ENCODE measurements at regions not wholly inside any gene's neighbourhood (a gene's known extent, or its start where the extent isn't known, plus 50 kb on each side); places are given as distances from the start of the nearest gene placed in this dataset.
"Not testable (repeated sequence)": the region's sequence is repeated elsewhere in the genome, so short reads cannot be mapped to it uniquely, and the experiment has no call there.

GRCh38 chr5:100101466-100101865 lies 433.7 kb upstream of the FAM174A start:
- TF ChIP-seq CTCF (IDR thresholded peaks at IDR 0.05; ENCODE audit: borderline replicate concordance, extremely low read depth, low read length, poor library complexity, severe bottlenecking); EZH2 (IDR thresholded peaks at IDR 0.05; ENCODE audit: borderline replicate concordance, low read depth, low read length, severe bottlenecking): not testable (repeated sequence)
